PFSK-1 (cell line): ENCODE measurements at regions not wholly inside any gene's neighbourhood (a gene's known extent, or its start where the extent isn't known, plus 50 kb on each side); places are given as distances from the start of the nearest gene placed in this dataset.

Experiments
- FOXP2 ChIP-seq: optimal IDR thresholded peaks from 2 replicates; pipeline ENCODE3; 2011; ENCODE audit warnings: borderline replicate concordance, control low read depth, inconsistent platforms; ENCODE audit not compliant: insufficient read depth; ENCODE audit errors: extremely low read length, extremely low read depth
- POLR2AphosphoS5 ChIP-seq: IDR thresholded peaks from 2 replicates; pipeline ENCODE4 v1.6.1; 2012; ENCODE audit warnings: low read depth, mild to moderate bottlenecking, control low read depth, low read length, moderate library complexity
- REST ChIP-seq, 2 experiments: IDR thresholded peaks; 2 replicates each; pipeline versions ENCODE4 v1.6.1 to v1.8.0; 2011 to 2012; ENCODE audit warnings: low read depth in 2 of 2, low read length in 2 of 2, control low read depth in 1 of 2, inconsistent platforms in 1 of 2, mild to moderate bottlenecking in 1 of 2, moderate library complexity in 1 of 2; ENCODE audit not compliant: insufficient read depth in 1 of 2
- TAF1 ChIP-seq: IDR thresholded peaks from 2 replicates; pipeline ENCODE4 v1.6.1; 2012; ENCODE audit warnings: low read length, control low read depth, borderline replicate concordance; ENCODE audit not compliant: insufficient read depth

GRCh38 chr22:48659404-48659996 is 1168.2 kb downstream of the BRD1 start:
- TF ChIP-seq POLR2AphosphoS5 = no peak
- no peak for TF ChIP-seq REST (IDR thresholded peaks at IDR 0.05; ENCODE audit: insufficient read depth in 1 of 2, low read depth in 2 of 2, low read length in 2 of 2)
- TF ChIP-seq TAF1 = no peak
- no peak for TF ChIP-seq FOXP2
